ENCODE measurements at regions not wholly inside any gene's neighbourhood (a gene's known extent, or its start where the extent isn't known, plus 50 kb on each side); places are given as distances from the start of the nearest gene placed in this dataset.
A peak's percentile ranks its signal among the peaks of the same experiment; 100 is the strongest.

DNA sequence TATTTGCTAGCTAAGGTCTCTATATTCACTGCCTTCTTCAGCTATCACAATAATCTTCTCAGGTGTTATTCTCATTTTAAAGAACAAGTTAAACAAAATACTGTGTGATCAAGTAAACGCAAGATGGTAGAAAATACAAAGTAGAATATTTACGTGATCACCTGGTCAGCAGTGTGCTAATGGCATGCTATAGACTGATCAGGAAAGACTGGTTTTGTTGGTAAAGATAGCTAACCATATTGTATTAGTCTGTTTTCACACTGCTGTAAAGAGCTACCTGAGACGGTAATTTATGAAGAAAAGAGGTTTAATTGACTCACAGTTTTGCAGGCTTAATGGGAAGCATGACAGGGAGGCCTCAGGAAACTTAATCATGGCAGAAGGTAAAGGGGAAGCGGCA, 50.4 kb downstream of the ZBTB38 start:
- H3K4me1 Mint-ChIP-seq: peaks cover 34% of the 10 kb centered on the region
- ATAC-seq (no peak), DNase-seq (no peak)
- no peaks in the 10 kb centered on the region for H3K27me3 Mint-ChIP-seq
- no peak overlapping the region for H3K4me3 Mint-ChIP-seq
- H3K27ac Mint-ChIP-seq: no peak overlapping the region
- H3K9me3 Mint-ChIP-seq: no peaks in the 10 kb centered on the region
- peaks cover 16% of the 10 kb centered on the region for H3K36me3 Mint-ChIP-seq (ENCODE audit: low read depth)

DNA sequence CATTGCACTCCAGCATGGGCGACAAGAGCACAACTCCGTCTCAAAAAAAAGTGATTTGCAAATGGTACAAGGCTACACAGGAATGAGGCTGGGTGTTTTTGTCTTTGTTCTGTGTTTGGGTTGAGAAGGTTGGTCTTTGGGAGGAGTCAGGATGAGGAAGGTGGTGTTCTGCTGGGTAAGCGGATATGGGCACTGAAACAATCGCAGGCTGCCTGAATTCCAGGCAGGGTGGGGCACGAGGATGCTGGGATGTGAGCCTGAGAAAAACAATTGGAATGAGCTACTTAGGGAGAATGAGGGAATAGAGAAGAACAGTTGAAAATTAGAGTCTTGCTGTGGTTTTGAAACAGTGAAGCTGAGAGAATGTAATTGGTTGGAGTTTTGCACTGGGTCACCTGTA, 51.6 kb downstream of the ZBTB38 start:
- ATAC-seq: no peak
- peaks cover 14% of the 10 kb centered on the region for H3K36me3 Mint-ChIP-seq (ENCODE audit: low read depth)
- H3K27me3 Mint-ChIP-seq: no peaks in the 10 kb centered on the region
- H3K4me3 Mint-ChIP-seq: no peak overlapping the region
- no peaks in the 10 kb centered on the region for H3K9me3 Mint-ChIP-seq
- H3K27ac Mint-ChIP-seq: no peak overlapping the region
- no peak for DNase-seq
- peaks cover 22% of the 10 kb centered on the region for H3K4me1 Mint-ChIP-seq

DNA sequence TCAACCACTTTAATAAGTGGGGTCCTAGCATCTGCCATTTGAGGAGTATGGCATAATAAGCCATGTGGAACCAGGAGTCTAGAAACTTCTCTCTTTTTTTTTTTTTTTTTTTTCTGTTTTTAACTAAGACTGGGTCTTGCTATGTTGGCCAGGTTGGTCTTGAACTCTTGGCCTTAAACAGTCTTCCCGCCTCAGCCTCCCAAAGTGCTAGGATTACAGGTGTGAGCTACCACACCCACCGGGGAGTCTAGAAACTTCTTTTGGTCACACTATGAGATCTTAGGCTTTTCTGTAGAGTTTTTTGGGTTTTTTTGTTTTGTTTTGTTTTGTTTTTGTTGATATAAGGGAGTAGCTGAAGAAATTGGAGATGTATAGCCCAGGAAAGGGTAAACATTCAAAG, 52.9 kb downstream of the ZBTB38 start:
- H3K27me3 Mint-ChIP-seq: no peaks in the 10 kb centered on the region
- H3K36me3 Mint-ChIP-seq (ENCODE audit: low read depth): peaks cover 13% of the 10 kb centered on the region
- H3K4me3 Mint-ChIP-seq: no peak overlapping the region
- H3K4me1 Mint-ChIP-seq: peaks cover 23% of the 10 kb centered on the region
- no peak for ATAC-seq
- no peaks in the 10 kb centered on the region for H3K9me3 Mint-ChIP-seq
- no peak overlapping the region for H3K27ac Mint-ChIP-seq
- DNase-seq: no peak

DNA sequence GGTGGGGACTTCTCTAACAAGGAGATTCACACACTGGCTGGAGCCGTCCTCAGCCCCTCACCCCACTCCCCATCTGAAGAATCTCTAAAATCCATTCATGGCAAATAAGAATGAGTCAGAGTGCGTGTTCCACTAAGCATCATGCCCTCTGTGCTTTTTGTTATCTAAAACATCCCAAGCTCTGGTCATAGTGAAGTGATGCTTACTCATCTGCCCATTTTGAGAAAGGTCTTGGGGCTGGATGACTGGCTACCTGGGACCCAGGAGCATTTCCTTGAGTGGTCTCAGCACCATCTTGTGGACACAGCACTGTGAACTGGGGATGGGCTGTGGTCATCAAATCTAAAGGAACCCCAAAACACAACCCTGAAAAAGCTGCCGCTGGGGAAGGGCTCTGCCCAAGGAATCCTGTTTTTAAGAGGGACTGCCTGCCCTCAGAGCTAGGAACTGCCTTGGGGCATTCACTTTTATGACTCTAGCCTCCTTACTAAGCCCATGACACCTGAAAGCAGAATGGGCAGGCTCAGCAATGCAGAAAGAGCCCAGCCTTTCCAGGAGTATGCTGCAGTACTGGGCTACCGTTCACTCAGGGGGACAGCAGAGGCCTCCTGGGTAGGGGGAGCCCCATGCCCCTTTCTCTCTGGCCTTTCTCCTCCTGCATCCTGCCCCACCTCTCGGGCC, 53.5 kb downstream of the ZBTB38 start:
- DNase-seq (no peak), ATAC-seq (no peak)
- H3K4me3 Mint-ChIP-seq: no peak overlapping the region
- H3K4me1 Mint-ChIP-seq: peaks cover 23% of the 10 kb centered on the region
- H3K36me3 Mint-ChIP-seq (ENCODE audit: low read depth): peaks cover 13% of the 10 kb centered on the region
- H3K27ac Mint-ChIP-seq: no peak overlapping the region
- H3K9me3 Mint-ChIP-seq: no peaks in the 10 kb centered on the region
- H3K27me3 Mint-ChIP-seq: no peaks in the 10 kb centered on the region

DNA sequence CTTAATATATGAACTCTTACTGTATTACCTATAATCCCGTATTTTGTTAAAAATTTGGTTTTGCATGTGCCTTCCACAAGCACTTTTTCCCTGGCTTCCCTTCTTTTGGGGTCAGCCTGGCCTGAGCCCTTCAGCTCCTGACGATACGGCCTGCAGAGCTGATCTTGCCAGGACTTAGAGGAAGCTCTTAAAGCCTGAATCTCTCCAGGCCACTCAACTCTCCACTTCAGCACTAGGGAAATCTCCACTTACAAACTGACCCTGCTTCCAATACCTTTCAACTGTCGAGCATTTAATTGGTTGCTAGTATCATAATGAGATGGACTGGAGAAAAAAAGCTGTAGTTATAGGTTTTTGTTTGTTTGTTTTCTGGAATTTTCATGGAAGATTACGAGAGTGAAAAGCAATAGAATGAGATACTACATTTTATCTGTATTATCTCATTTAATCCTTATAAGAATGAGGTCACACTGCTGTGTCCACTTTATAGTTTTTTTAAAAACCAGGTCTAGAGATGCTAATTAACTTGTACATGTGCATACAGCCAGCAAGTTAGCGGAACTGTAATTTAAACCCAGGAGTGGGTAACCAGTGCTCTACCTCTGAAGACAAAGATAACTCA, 54.8 kb downstream of the ZBTB38 start:
- Mint-ChIP-seq H3K27ac (no peak overlapping the region), H3K4me1 (peaks cover 23% of the 10 kb centered on the region), H3K4me3 (no peak overlapping the region), H3K36me3 (ENCODE audit: low read depth) (peaks cover 13% of the 10 kb centered on the region), H3K27me3 (no peaks in the 10 kb centered on the region), H3K9me3 (no peaks in the 10 kb centered on the region)
- DNase-seq (no peak), ATAC-seq (no peak)

DNA sequence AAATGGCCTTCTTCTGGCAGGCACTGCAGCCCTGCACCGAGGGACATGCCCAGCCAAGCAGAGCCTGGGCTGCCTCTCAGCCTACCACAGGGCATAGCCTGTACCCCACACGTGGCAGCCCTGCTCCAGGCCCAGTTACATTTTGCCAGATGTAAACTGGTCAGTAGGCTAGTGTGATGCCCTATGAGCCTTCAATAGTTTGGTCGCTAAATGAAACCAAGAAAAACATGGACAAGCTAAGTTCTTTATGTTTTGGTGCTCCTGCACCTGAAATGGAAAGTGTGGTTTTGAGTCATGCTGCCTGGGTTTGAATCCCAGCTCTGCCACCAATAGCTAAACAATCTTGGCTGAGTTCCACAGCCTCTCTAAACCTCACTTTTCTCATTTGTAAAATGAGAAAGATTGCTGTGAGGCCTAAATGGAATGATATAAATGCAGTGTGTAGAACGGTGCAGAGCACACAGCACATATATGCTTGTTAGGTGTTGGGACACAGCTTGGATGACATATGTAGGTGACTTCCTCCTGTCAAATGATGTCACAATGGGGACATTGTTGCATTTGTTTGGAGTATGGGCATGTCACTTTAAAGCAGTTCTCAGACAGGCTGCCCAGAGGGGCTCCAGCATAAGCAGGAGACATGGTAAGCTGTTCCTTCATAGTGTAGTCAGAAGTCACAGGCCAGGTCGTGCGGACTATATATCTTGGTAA, 57.4 kb downstream of the ZBTB38 start:
- H3K36me3 Mint-ChIP-seq (ENCODE audit: low read depth): no peaks in the 10 kb centered on the region
- ATAC-seq (peak; percentile 20), DNase-seq (no peak)

DNA sequence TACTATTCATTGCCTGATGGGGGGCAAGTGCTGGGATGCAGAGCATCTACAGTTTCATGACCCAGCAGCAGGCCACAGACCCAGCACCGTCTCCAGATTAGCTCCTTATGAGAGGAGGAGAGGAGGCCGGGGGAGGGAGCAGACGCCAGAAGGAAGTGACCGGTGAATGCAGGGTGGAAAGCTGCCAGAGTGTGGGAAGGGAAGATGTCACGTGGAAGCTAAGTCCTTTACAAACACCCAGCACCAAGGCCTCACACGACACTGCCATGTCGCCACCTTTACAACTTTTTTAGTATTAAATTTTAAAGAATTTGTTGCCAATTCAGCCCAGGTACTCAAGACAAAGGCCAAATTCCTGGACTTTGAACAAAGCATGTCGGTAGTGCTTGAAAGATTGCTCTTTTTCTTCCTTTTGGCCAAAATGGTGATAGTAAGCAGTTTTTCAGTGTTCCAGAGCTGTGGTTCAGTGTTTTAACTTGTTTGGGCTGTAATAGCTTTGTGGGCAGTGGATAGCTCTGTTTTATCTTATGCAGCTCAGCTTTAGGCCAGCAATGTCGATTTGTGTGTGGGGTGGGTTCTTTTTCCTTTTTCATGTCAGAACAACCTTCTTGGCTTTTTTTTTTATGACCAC, 58.2 kb downstream of the ZBTB38 start:
- no peaks in the 10 kb centered on the region for H3K27me3 Mint-ChIP-seq
- no peak overlapping the region for H3K27ac Mint-ChIP-seq
- no peak overlapping the region for H3K4me3 Mint-ChIP-seq
- H3K4me1 Mint-ChIP-seq: peaks cover 17% of the 10 kb centered on the region
- H3K36me3 Mint-ChIP-seq (ENCODE audit: low read depth): no peaks in the 10 kb centered on the region
- ATAC-seq (no peak), DNase-seq (no peak)
- no peaks in the 10 kb centered on the region for H3K9me3 Mint-ChIP-seq

More for the DNA sequence above, 57.4 kb downstream of the ZBTB38 start:
- peak overlapping the region; percentile 14 for H3K27ac Mint-ChIP-seq
- H3K9me3 Mint-ChIP-seq: no peaks in the 10 kb centered on the region
- no peaks in the 10 kb centered on the region for H3K27me3 Mint-ChIP-seq
- H3K4me1 Mint-ChIP-seq: peaks cover 20% of the 10 kb centered on the region
- no peak overlapping the region for H3K4me3 Mint-ChIP-seq

DNA sequence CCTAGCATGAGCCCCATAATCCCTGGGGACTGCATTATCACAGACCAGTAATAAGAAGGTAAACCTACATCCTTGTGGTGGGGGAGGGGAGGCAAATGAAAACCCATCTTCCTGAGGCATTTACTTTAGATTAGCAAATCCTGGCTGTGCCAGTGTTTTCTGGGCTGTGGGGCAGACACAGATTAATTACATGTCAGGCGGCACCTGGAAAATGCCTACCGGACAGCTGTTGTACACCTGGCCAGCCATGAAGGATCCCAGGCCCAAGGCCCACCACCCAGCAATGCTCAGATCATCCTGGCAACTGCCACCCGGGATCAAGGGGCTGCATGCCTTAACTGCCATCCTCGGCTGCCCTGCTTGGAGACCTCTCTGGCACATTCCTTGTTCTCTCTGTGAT, 59.1 kb upstream of the RASA2 start:
- Mint-ChIP-seq H3K9me3 (no peaks in the 10 kb centered on the region), H3K4me3 (no peak overlapping the region), H3K4me1 (peaks cover 16% of the 10 kb centered on the region), H3K27ac (no peak overlapping the region), H3K36me3 (ENCODE audit: low read depth) (no peaks in the 10 kb centered on the region), H3K27me3 (no peaks in the 10 kb centered on the region)
- ATAC-seq: no peak
- DNase-seq: no peak

DNA sequence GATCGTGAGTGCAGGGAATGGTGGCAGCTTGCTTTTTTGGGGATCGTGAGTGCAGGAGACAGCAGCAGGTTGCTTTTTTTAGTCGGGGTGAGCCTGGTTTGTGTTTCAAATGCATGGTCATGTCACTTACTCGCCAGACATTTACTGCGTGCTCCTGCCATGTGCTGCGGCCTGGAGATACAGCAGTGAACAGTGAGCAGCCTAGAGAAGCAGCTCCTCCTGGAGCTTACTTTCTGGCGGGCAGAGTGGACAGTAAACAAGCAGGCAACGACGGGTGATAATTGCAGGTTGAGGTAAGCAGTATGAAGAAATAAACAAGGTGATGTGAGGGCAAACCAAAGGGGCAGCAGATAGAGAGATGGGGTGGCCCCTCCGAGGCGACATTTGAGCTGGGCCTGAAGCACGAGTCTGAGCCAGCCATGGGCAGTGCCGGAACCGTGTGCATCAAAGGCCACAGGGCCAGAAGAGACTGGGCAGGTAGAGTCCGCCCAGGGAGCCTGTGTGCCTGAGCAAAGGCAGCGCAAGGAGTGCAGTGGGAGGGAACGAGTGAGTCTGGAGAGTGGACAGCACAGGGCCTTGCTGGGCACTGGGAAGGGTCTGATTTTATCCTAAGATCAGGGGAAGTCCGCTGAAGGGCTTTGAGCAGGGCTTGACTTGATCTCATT, 57.3 kb upstream of the RASA2 start:
- no peaks in the 10 kb centered on the region for H3K27me3 Mint-ChIP-seq
- H3K4me1 Mint-ChIP-seq: peaks cover 16% of the 10 kb centered on the region
- H3K9me3 Mint-ChIP-seq: no peaks in the 10 kb centered on the region
- DNase-seq: no peak
- no peak overlapping the region for H3K4me3 Mint-ChIP-seq
- H3K27ac Mint-ChIP-seq: no peak overlapping the region
- no peak for ATAC-seq
- H3K36me3 Mint-ChIP-seq (ENCODE audit: low read depth): no peaks in the 10 kb centered on the region

DNA sequence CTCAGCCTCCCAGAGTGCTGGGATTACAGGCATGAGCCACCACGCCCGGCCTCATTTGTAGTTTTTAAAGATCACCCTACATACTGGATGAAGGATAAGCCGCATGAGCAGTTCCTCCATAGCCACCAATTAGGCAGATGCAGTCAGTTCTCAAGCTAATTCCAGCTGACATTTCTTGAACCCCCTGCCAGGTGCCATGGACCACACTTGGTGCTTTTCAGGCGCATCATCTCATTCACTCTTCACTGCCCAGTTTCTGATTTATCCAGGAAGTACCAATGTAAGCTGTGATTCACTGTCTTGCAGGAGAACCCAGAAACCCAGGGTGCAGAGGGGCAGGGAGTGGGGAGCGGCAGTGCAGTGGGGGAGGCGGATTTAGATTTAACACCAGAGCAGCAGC, 56.5 kb upstream of the RASA2 start:
- Mint-ChIP-seq H3K4me1 (peaks cover 13% of the 10 kb centered on the region), H3K27me3 (no peaks in the 10 kb centered on the region), H3K36me3 (ENCODE audit: low read depth) (no peaks in the 10 kb centered on the region), H3K9me3 (no peaks in the 10 kb centered on the region), H3K27ac (no peak overlapping the region), H3K4me3 (no peak overlapping the region)
- ATAC-seq (no peak), DNase-seq (no peak)

DNA sequence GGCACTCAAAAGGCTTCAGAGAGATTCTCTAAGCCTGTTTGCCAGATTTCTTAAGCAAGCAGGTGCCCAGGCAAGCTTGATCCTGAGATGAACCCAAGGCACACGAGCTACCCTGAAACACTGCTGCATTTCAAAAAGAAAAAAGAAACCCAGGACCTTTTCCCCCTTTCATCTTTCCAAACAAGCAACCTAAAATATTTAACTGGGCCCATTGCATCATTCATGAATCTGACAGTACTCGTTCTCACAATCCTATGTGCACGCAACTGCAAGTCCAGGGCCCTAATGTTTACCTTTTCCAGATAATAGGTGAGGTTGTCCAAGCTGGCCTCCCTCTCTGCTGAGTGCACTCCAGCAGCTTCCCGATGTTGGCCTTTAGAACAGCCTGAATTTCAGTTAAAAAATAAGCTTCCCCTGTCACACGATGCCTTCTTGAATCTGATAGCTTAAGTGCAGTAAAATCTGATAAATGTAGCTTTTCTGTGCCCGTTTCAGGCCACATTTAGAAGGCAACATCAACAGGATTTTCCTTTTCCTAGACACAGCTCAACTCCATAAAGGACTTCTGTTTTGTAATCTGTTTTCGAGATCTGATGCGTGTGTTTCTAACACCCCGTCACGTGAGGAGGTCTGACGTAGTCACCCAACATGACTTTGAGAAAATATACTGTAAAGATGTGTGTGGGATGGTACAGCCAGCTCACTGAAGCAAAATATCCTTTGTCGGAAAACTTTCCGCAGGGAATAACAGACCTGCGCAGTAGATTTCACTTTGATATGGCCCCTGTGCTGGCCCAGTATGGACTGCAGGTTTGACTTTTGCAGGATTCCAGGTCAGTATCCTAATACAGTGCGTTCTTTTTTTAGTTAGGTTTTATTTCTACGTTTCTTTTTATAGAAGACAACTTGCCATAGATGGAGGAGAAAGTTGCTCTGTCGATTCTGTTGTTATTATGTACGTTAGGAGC, 55.1 kb upstream of the RASA2 start:
- Mint-ChIP-seq H3K36me3 (ENCODE audit: low read depth) (no peaks in the 10 kb centered on the region), H3K27ac (no peak overlapping the region), H3K4me1 (peaks cover 6% of the 10 kb centered on the region), H3K27me3 (no peaks in the 10 kb centered on the region), H3K9me3 (no peaks in the 10 kb centered on the region), H3K4me3 (no peak overlapping the region)
- ATAC-seq (no peak), DNase-seq (no peak)

DNA sequence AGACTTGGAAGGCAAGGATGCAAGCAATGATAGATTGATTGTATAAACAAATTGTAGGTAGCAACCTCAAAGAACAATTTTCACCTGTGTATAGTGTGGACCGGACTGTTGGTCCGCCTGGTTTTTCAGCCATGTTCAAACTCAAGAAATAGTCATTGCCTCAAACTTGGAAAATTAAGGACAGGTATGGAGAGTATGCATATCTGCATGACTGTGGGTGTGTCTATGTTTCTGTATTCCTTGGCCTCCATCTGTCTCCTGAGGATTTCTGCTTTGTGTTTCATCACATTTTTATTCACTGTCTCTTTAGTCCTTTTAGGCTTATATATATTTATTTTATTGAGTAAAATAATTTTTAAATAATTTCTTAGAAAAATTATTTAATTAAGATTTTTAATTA, 53.9 kb upstream of the RASA2 start:
- ATAC-seq: no peak
- no peaks in the 10 kb centered on the region for H3K9me3 Mint-ChIP-seq
- H3K36me3 Mint-ChIP-seq (ENCODE audit: low read depth): no peaks in the 10 kb centered on the region
- no peaks in the 10 kb centered on the region for H3K27me3 Mint-ChIP-seq
- H3K27ac Mint-ChIP-seq: no peak overlapping the region
- no peak for DNase-seq
- peaks cover 6% of the 10 kb centered on the region for H3K4me1 Mint-ChIP-seq
- no peak overlapping the region for H3K4me3 Mint-ChIP-seq

DNA sequence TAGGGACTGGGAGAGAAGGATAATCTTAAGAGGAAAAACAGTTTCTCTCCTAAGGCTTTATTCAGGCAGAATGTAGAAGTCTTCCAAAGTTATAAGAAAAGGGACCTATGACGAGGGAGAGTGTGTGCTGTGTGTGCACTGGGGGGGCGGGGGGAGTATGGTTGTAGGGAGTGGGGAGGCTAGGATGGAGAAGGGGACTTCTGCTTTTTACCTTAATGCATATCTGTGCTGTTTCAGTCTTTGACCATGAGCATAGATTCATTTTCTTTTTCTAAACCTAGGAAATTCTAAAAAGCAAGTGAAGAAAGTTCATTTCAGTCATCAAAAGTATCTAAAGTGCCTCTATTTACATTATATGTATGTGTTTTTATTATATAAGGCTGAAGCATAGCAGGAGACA, 52.6 kb upstream of the RASA2 start:
- Mint-ChIP-seq H3K27me3 (no peaks in the 10 kb centered on the region), H3K4me1 (peaks cover 6% of the 10 kb centered on the region), H3K27ac (no peak overlapping the region), H3K36me3 (ENCODE audit: low read depth) (peaks cover 3% of the 10 kb centered on the region), H3K4me3 (no peak overlapping the region), H3K9me3 (no peaks in the 10 kb centered on the region)
- ATAC-seq (no peak), DNase-seq (no peak)

DNA sequence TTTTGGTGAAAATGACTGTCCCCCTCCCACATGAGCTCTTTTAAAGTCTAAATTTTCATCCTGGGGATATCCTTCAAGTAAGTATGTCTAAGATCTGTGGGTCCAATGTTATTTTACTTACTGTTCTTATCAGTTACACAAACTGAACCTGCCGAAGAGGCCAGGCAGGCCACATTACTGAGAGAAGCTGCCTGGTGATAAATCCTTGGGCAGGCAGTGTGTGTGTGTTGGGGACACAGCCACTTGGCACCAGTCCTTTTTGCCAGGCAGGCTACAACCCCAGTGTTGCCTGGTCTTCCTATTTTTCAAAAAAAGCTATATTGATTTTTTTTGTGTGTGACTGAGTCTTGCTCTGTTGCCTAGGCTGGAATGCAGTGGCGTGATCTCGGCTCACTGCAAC, 50.6 kb upstream of the RASA2 start:
- no peak overlapping the region for H3K27ac Mint-ChIP-seq
- peaks cover 3% of the 10 kb centered on the region for H3K36me3 Mint-ChIP-seq (ENCODE audit: low read depth)
- no peak for ATAC-seq
- H3K27me3 Mint-ChIP-seq: no peaks in the 10 kb centered on the region
- H3K4me1 Mint-ChIP-seq: peaks cover 17% of the 10 kb centered on the region
- no peak overlapping the region for H3K4me3 Mint-ChIP-seq
- no peaks in the 10 kb centered on the region for H3K9me3 Mint-ChIP-seq
- no peak for DNase-seq

Data from activated naive CD8-positive, alpha-beta T cell treated with anti-CD3 and anti-CD28 coated beads, Interleukin-2, amount 50 U/mL, for 24 hours (primary cell).